ENCODE measurements at regions not wholly inside any gene's neighbourhood (a gene's known extent, or its start where the extent isn't known, plus 50 kb on each side); places are given as distances from the start of the nearest gene placed in this dataset.

DNA sequence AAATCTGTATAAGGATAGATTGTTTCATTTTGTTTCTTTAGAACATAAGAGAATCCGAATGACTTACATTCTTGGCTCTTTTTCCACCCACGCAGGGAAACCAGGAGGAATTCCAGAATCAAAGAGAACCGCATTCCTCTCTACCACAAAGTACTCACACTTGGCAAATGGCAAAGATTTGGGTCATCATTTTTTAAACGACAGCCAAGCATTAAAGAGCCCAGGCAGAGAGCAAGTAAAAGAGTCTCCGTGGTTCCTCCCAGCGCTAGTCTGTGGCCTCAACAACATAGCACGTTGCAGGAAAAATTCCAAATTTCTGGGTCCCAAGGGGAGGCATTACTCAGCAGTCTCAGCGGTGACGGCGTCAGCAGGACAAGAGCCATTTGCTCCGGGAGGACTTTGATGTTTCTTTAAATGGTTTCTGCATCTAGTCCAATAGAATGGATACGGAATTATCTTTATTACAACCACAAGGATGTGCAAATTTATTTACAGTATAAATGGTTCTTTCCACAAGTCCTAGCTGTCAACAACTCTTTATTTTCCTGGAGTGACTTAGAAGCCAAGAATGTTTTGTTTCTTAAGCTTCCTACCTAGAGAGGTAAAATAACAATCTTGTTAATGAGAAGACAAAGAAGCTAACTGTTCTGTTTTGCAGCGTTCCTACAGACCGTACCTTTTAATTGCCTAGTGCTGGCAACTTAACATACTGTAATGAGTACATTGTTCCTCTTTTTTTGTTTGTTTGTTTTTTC is 232.5 kb downstream of the SKIDA1 start:
- H3K36me3 Mint-ChIP-seq (ENCODE audit: low read depth), result peaks cover 2% of the 10 kb centered on the region
- H3K9me3 Mint-ChIP-seq (ENCODE audit: low read depth), result no peaks in the 10 kb centered on the region
- TF ChIP-seq, protein P1, sequence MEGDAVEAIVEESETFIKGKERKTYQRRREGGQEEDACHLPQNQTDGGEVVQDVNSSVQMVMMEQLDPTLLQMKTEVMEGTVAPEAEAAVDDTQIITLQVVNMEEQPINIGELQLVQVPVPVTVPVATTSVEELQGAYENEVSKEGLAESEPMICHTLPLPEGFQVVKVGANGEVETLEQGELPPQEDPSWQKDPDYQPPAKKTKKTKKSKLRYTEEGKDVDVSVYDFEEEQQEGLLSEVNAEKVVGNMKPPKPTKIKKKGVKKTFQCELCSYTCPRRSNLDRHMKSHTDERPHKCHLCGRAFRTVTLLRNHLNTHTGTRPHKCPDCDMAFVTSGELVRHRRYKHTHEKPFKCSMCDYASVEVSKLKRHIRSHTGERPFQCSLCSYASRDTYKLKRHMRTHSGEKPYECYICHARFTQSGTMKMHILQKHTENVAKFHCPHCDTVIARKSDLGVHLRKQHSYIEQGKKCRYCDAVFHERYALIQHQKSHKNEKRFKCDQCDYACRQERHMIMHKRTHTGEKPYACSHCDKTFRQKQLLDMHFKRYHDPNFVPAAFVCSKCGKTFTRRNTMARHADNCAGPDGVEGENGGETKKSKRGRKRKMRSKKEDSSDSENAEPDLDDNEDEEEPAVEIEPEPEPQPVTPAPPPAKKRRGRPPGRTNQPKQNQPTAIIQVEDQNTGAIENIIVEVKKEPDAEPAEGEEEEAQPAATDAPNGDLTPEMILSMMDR (IDR thresholded peaks at IDR 0.05), result peak; percentile 26
- peaks cover 39% of the 10 kb centered on the region for H3K4me1 Mint-ChIP-seq (ENCODE audit: low read depth)
- peak overlapping the region; percentile 45 for H3K4me3 Mint-ChIP-seq (ENCODE audit: unreplicated experiment)
- peak overlapping the region; percentile 78 for H3K27ac Mint-ChIP-seq (ENCODE audit: unreplicated experiment)
- H3K27me3 Mint-ChIP-seq (ENCODE audit: low read depth), result peaks cover 2% of the 10 kb centered on the region
- DNase-seq (ENCODE audit: low spot score), result no peak

DNA sequence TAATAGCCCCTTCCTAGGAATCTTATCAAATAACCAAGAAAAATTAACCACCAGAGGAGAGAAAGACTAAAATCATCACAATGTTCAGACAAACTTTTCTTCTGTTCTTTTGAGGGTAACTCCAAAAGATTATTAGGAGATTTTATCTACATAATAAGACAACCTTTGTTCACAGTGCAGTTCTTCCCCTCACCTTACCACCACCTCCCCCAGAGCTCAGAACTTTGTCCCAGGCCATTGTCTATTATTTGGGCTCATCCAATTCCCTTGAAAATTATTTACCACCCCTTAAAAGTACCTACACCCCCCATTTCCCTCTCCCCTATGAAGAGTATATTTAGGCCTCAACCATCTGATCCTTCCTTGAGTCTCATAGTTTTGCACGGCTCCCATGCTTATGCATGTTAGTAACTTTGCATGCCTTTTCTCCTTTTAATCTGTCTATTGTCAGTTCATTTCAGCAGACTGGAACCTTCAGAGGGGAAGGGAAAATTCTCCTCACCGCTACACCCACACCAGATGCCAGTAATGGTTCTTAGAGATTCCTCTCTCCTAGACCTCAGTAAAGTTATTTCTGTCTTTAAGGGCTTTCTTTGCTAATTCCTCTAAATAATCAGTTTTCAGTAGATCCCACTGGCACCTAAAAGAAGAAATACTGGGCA is 234.9 kb downstream of the SKIDA1 start:
- H3K36me3 Mint-ChIP-seq (ENCODE audit: low read depth), result peaks cover 2% of the 10 kb centered on the region
- H3K27me3 Mint-ChIP-seq (ENCODE audit: low read depth), result peaks cover 2% of the 10 kb centered on the region
- H3K4me1 Mint-ChIP-seq (ENCODE audit: low read depth), result peaks cover 43% of the 10 kb centered on the region
- peak overlapping the region; percentile 39 for H3K27ac Mint-ChIP-seq (ENCODE audit: unreplicated experiment)
- DNase-seq (ENCODE audit: low spot score), result no peak
- TF ChIP-seq, protein P1 (IDR thresholded peaks at IDR 0.05), result no peak
- H3K9me3 Mint-ChIP-seq (ENCODE audit: low read depth), result no peaks in the 10 kb centered on the region
- H3K4me3 Mint-ChIP-seq (ENCODE audit: unreplicated experiment), result no peak overlapping the region

GRCh38 chr10:21289961-21290360 is 235.5 kb downstream of the SKIDA1 start:
- no peak overlapping the region for H3K4me3 Mint-ChIP-seq (ENCODE audit: unreplicated experiment)
- peaks cover 44% of the 10 kb centered on the region for H3K4me1 Mint-ChIP-seq (ENCODE audit: low read depth)
- H3K27me3 Mint-ChIP-seq (ENCODE audit: low read depth), result no peaks in the 10 kb centered on the region
- TF ChIP-seq, protein P1 (IDR thresholded peaks at IDR 0.05), result no peak
- DNase-seq (ENCODE audit: low spot score), result no peak
- no peaks in the 10 kb centered on the region for H3K9me3 Mint-ChIP-seq (ENCODE audit: low read depth)
- peaks cover 2% of the 10 kb centered on the region for H3K36me3 Mint-ChIP-seq (ENCODE audit: low read depth)
- H3K27ac Mint-ChIP-seq (ENCODE audit: unreplicated experiment), result no peak overlapping the region

- H3K9me3 Mint-ChIP-seq (ENCODE audit: low read depth), result no peaks in the 10 kb centered on the region
- H3K27me3 Mint-ChIP-seq (ENCODE audit: low read depth), result no peaks in the 10 kb centered on the region
- no peak overlapping the region for H3K4me3 Mint-ChIP-seq (ENCODE audit: unreplicated experiment)
- H3K36me3 Mint-ChIP-seq (ENCODE audit: low read depth), result peaks cover 2% of the 10 kb centered on the region
- TF ChIP-seq, protein P1 (IDR thresholded peaks at IDR 0.05), result no peak
- no peak for DNase-seq (ENCODE audit: low spot score)
- H3K27ac Mint-ChIP-seq (ENCODE audit: unreplicated experiment), result no peak overlapping the region
- peaks cover 41% of the 10 kb centered on the region for H3K4me1 Mint-ChIP-seq (ENCODE audit: low read depth)
These were observed 236.2 kb downstream of the SKIDA1 start for GRCh38 chr10:21289271-21289670.

- TF ChIP-seq, protein P1 (IDR thresholded peaks at IDR 0.05), result no peak
- no peaks in the 10 kb centered on the region for H3K9me3 Mint-ChIP-seq (ENCODE audit: low read depth)
- no peak overlapping the region for H3K27ac Mint-ChIP-seq (ENCODE audit: unreplicated experiment)
- H3K4me3 Mint-ChIP-seq (ENCODE audit: unreplicated experiment), result no peak overlapping the region
- DNase-seq (ENCODE audit: low spot score), result no peak
- peaks cover 2% of the 10 kb centered on the region for H3K36me3 Mint-ChIP-seq (ENCODE audit: low read depth)
- H3K4me1 Mint-ChIP-seq (ENCODE audit: low read depth), result peaks cover 16% of the 10 kb centered on the region
- peaks cover 1% of the 10 kb centered on the region for H3K27me3 Mint-ChIP-seq (ENCODE audit: low read depth)
These were observed 239.6 kb downstream of the SKIDA1 start for GRCh38 chr10:21285742-21286331.
